IMR-90 (cell line): ENCODE measurements at regions not wholly inside any gene's neighbourhood (a gene's known extent, or its start where the extent isn't known, plus 50 kb on each side); places are given as distances from the start of the nearest gene placed in this dataset.

ENCODE experiments used
- ATAC-seq: fragments of 200-7000 bp; cut with Tn5 transposase; 2 replicates; pipeline ENCODE4 v1.9.1; 2020; ENCODE audit warnings: low read depth, mild to moderate bottlenecking, moderate library complexity
- BruUV-seq: library from RNA; stranded (reverse); fragments of 400-500 nt; replicated peaks from 2 replicates; lab custom pipeline; 2021; lab: Mats Ljungman, UMichigan
- CTCF ChIA-PET: fragments of 300-600 bp; formaldehyde crosslinking; extraction: SDS; loops from one replicate; lab custom pipeline; 2021; ENCODE audit warnings: antibody characterized with exemption; lab: Yijun Ruan, JAX
- POLR2A ChIA-PET: fragments of 300-600 bp; sonication (Branson Sonifier 250); formaldehyde crosslinking; loops from one replicate; lab custom pipeline; 2022; ENCODE audit warnings: antibody characterized with exemption; ENCODE audit not compliant: unreplicated experiment; lab: Charles Lee
- DNase-seq: peaks from one replicate; pipeline ENCODE4 v3.0.0; 2013
- H2AFZ ChIP-seq: replicated peaks from 2 replicates; pipeline ENCODE3; 2013; ENCODE audit warnings: low read length, mild to moderate bottlenecking; ENCODE audit not compliant: poor library complexity
- H2AK5ac ChIP-seq: 2 replicates; pipeline ENCODE4 v1.6.1; 2013; ENCODE audit warnings: low read depth, low read length, inconsistent platforms
- H2AK9ac ChIP-seq: replicated peaks from 2 replicates; pipeline ENCODE3; 2013; ENCODE audit warnings: mild to moderate bottlenecking, low read depth, low read length, moderate library complexity; ENCODE audit not compliant: poor library complexity
- H2BK120ac ChIP-seq: 2 replicates; pipeline ENCODE4 v1.6.1; 2013; ENCODE audit warnings: low read depth, low read length, inconsistent platforms
- H2BK15ac ChIP-seq: 3 replicates; pipeline ENCODE4 v1.6.1; 2013; ENCODE audit warnings: low read depth, low read length, inconsistent platforms
- H2BK20ac ChIP-seq: 2 replicates; pipeline ENCODE4 v1.6.1; 2013; ENCODE audit warnings: low read depth, mild to moderate bottlenecking, inconsistent platforms, low read length, moderate library complexity
- H2BK5ac ChIP-seq: 2 replicates; pipeline ENCODE4 v1.6.1; 2013; ENCODE audit warnings: mild to moderate bottlenecking, low read depth, low read length, inconsistent platforms; ENCODE audit not compliant: poor library complexity, severe bottlenecking
- H3K14ac ChIP-seq: replicated peaks from 2 replicates; pipeline ENCODE4 v1.6.1; 2013; ENCODE audit warnings: low read depth, low read length, inconsistent platforms
- H3K18ac ChIP-seq: 2 replicates; pipeline ENCODE4 v1.6.1; 2013; ENCODE audit warnings: low read depth, low read length, control low read depth
- H3K23ac ChIP-seq: 2 replicates; pipeline ENCODE4 v1.6.1; 2013; ENCODE audit warnings: low read depth, low read length, inconsistent platforms
- H3K27ac ChIP-seq: 2 replicates; pipeline ENCODE4 v1.5.1; 2013; ENCODE audit warnings: mild to moderate bottlenecking, control low read depth, low read length; ENCODE audit not compliant: insufficient read depth
- H3K27me3 ChIP-seq: 2 replicates; pipeline ENCODE4 v1.6.1; 2013; ENCODE audit warnings: low read length; ENCODE audit not compliant: control insufficient read depth, insufficient read depth
- H3K36me3 ChIP-seq: 2 replicates; pipeline ENCODE4 v1.6.1; 2013; ENCODE audit warnings: low read length, mixed read lengths; ENCODE audit not compliant: control insufficient read depth, insufficient read depth
- H3K4ac ChIP-seq: 2 replicates; pipeline ENCODE4 v1.6.1; 2013; ENCODE audit warnings: low read depth, low read length, inconsistent platforms
- H3K4me1 ChIP-seq: 2 replicates; pipeline ENCODE4 v1.6.1; 2013; ENCODE audit warnings: low read length, mixed read lengths; ENCODE audit not compliant: control insufficient read depth, insufficient read depth
- H3K4me2 ChIP-seq: 2 replicates; pipeline ENCODE4 v1.6.1; 2013; ENCODE audit warnings: low read depth, mild to moderate bottlenecking, control low read depth, low read length, moderate library complexity
- H3K4me3 ChIP-seq: 2 replicates; pipeline ENCODE4 v1.5.1; 2013; ENCODE audit warnings: low read depth, mild to moderate bottlenecking, control low read depth, low read length, moderate library complexity; ENCODE audit not compliant: insufficient read depth
- H3K56ac ChIP-seq: 2 replicates; pipeline ENCODE4 v1.6.1; 2013; ENCODE audit warnings: low read length, inconsistent platforms; ENCODE audit not compliant: insufficient read depth; ENCODE audit errors: extremely low read depth
- H3K79me1 ChIP-seq, 2 experiments: 2 replicates each; pipeline ENCODE4 v1.6.1; 2013; ENCODE audit warnings: low read length in 2 of 2, inconsistent platforms in 1 of 2, low read depth in 1 of 2
- H3K9ac ChIP-seq: 2 replicates; pipeline ENCODE4 v1.6.1; 2013; ENCODE audit warnings: low read depth, low read length, control low read depth
- H3K9me1 ChIP-seq: 2 replicates; pipeline ENCODE4 v1.6.1; 2013; ENCODE audit warnings: low read length, inconsistent platforms; ENCODE audit not compliant: insufficient read depth
- H3K9me3 ChIP-seq: 2 replicates; pipeline ENCODE4 v1.6.1; 2013; ENCODE audit warnings: low read length; ENCODE audit not compliant: control insufficient read depth, insufficient read depth
- H4K20me1 ChIP-seq: 2 replicates; pipeline ENCODE4 v1.6.1; 2013; ENCODE audit warnings: low read length, inconsistent platforms; ENCODE audit not compliant: insufficient read depth
- H4K5ac ChIP-seq: 2 replicates; pipeline ENCODE4 v1.6.1; 2013; ENCODE audit warnings: mild to moderate bottlenecking, low read depth, low read length, control low read depth
- H4K8ac ChIP-seq, 2 experiments: 2 replicates each; pipeline ENCODE4 v1.6.1; 2013; ENCODE audit warnings: low read depth in 2 of 2, low read length in 2 of 2, control low read depth in 1 of 2, inconsistent platforms in 1 of 2
- H4K91ac ChIP-seq: 2 replicates; pipeline ENCODE4 v1.6.1; 2013; ENCODE audit warnings: low read depth, low read length, inconsistent platforms; ENCODE audit not compliant: insufficient read depth
- BHLHE40 ChIP-seq: fragments of 150-350 bp; IDR thresholded peaks from 2 replicates; pipeline ENCODE4 v1.6.1; 2016; ENCODE audit warnings: mild to moderate bottlenecking, low read depth, low read length
- CEBPB ChIP-seq: IDR thresholded peaks from 2 replicates; pipeline ENCODE4 v1.6.1; 2012; ENCODE audit warnings: low read depth, low read length, improper control_type of control experiment
- CHD1 ChIP-seq: IDR thresholded peaks from 2 replicates; pipeline ENCODE4 v1.6.1; 2012; ENCODE audit warnings: low read depth, low read length, improper control_type of control experiment
- FOS ChIP-seq: fragments of 150-350 bp; IDR thresholded peaks from 2 replicates; pipeline ENCODE4 v1.6.1; 2016; ENCODE audit warnings: low read depth, low read length
- MAFK ChIP-seq: IDR thresholded peaks from 2 replicates; pipeline ENCODE4 v1.6.1; 2012; ENCODE audit warnings: low read depth, low read length, improper control_type of control experiment
- MAZ ChIP-seq: IDR thresholded peaks from 2 replicates; pipeline ENCODE4 v1.6.1; 2012; ENCODE audit warnings: low read depth, mild to moderate bottlenecking, low read length, improper control_type of control experiment, moderate library complexity, borderline replicate concordance
- MXI1 ChIP-seq: IDR thresholded peaks from 2 replicates; pipeline ENCODE4 v1.6.1; 2012; ENCODE audit warnings: low read depth, mild to moderate bottlenecking, low read length, moderate library complexity, borderline replicate concordance
- NFE2L2 ChIP-seq: fragments of 150-350 bp; IDR thresholded peaks from 2 replicates; pipeline ENCODE4 v1.6.1; 2016; ENCODE audit warnings: low read depth, mild to moderate bottlenecking, low read length
- POLR2A ChIP-seq: IDR thresholded peaks from 2 replicates; pipeline ENCODE4 v1.6.1; 2012; ENCODE audit warnings: mild to moderate bottlenecking, low read depth, low read length
- RAD21 ChIP-seq: IDR thresholded peaks from 2 replicates; pipeline ENCODE4 v1.6.1; 2012; ENCODE audit warnings: low read length, improper control_type of control experiment
- RCOR1 ChIP-seq: IDR thresholded peaks from 2 replicates; pipeline ENCODE4 v1.6.1; 2012; ENCODE audit warnings: mild to moderate bottlenecking, low read length, improper control_type of control experiment; ENCODE audit not compliant: insufficient replicate concordance
- RFX5 ChIP-seq: IDR thresholded peaks from 2 replicates; pipeline ENCODE4 v1.8.0; 2012; ENCODE audit warnings: low read depth, mild to moderate bottlenecking, low read length, moderate library complexity
- SMC3 ChIP-seq: fragments of 150-350 bp; IDR thresholded peaks from 2 replicates; pipeline ENCODE4 v1.6.1; 2016; ENCODE audit warnings: low read depth, mild to moderate bottlenecking, antibody characterized with exemption, low read length, moderate library complexity
- USF2 ChIP-seq: fragments of 150-350 bp; IDR thresholded peaks from 2 replicates; pipeline ENCODE4 v1.6.1; 2017; ENCODE audit warnings: mild to moderate bottlenecking, antibody characterized with exemption, low read length, low read depth
- WGBS, 2 experiments: methylation state at CpG; one replicate each; pipeline versions ENCODE4 v1.1.5 to v1.1.7; 2013; ENCODE audit warnings: missing lambda C conversion rate in 2 of 2; ENCODE audit not compliant: insufficient read length in 1 of 2; ENCODE audit errors: extremely low coverage in 2 of 2; 5-methylcytosine and 5-hydroxymethylcytosine counted together
- dilution Hi-C: fragments of 300-500 bp; cut with HindIII; formaldehyde crosslinking; loops from one replicate; pipeline ENCODE4 v1.14.3; 2018; ENCODE audit warnings: low sequenced_read_pairs; ENCODE audit not compliant: unreplicated experiment
- in situ Hi-C: fragments of 300-500 bp; cut with MboI; formaldehyde crosslinking; loops from 3 replicates; pipeline ENCODE4 v1.14.3; 2019; ENCODE audit warnings: low sequenced_read_pairs, inconsistent platforms, mixed read lengths
- intact Hi-C: fragments of 100-400 bp; cut with micrococcal nuclease; formaldehyde crosslinking; loops from 2 replicates; pipeline ENCODE4 v1.10.0; 2022
- TF ChIP-seq, protein P1 (sequence below): fragments of 150-350 bp; IDR thresholded peaks from 2 replicates; pipeline ENCODE4 v1.6.1; 2016; ENCODE audit warnings: low read depth, mild to moderate bottlenecking, low read length, moderate library complexity, borderline replicate concordance
- TF ChIP-seq, protein P2 (sequence below): conservative IDR thresholded peaks from 2 replicates; pipeline ENCODE4 v1.5.1; 2012; ENCODE audit warnings: mild to moderate bottlenecking, low read depth, low read length, improper control_type of control experiment

DNA sequence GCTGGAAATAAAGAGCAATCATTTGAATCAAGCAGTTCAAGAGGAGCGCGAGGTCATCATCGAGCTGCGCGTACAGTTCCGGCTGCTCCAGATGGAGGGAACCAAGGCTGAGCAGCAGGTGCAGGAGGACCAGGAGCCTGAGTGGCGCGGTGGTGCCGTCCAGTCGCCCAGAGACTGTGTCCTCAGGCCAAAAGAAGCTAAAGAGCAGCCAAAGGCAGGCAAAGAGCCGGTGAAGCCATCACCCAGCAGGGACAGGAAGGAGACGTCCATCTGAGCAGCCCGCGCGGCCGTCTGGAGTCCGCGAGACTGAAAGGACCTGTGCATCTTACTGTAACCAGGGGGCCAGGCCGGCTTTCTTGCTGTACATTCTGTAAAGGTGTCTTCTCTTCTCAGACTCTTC is 277.2 kb upstream of the TTC14 start:
- POLR2A ChIA-PET, result no interaction called here
- in situ Hi-C loops, result no loop called here
- WGBS, 2 experiments, result 93% methylated on average over 6 of the region's 19 CpGs; no CpG with 5 or more reads in 1 of the 2 experiments

More for the DNA sequence above, 277.2 kb upstream of the TTC14 start:
- H3K27me3 ChIP-seq, result no peaks in the 10 kb centered on the region
- H3K4ac ChIP-seq, result no peak overlapping the region
- H3K79me1 ChIP-seq, result no peaks in the 10 kb centered on the region
- no peaks in the 10 kb centered on the region for H4K20me1 ChIP-seq
- H4K5ac ChIP-seq, result no peak overlapping the region
- H2BK15ac ChIP-seq, result no peak overlapping the region
- intact Hi-C loops (no loop called here), dilution Hi-C loops (no loop called here)
- no peak overlapping the region for H3K14ac ChIP-seq
- no peak overlapping the region for H3K23ac ChIP-seq
- no peak overlapping the region for H2AK5ac ChIP-seq
- no peak overlapping the region for H2BK120ac ChIP-seq
- no peak overlapping the region for H2BK5ac ChIP-seq
- H3K9ac ChIP-seq, result no peak overlapping the region
- H3K18ac ChIP-seq, result no peak overlapping the region
- TF ChIP-seq RAD21 (no peak), RFX5 (no peak), CEBPB (no peak), SMC3 (no peak), MAFK (no peak), FOS (no peak), POLR2A (no peak), BHLHE40 (no peak), MXI1 (no peak), MAZ (no peak), USF2 (no peak), RCOR1 (no peak), NFE2L2 (no peak), CHD1 (no peak)
- TF ChIP-seq, protein P1, sequence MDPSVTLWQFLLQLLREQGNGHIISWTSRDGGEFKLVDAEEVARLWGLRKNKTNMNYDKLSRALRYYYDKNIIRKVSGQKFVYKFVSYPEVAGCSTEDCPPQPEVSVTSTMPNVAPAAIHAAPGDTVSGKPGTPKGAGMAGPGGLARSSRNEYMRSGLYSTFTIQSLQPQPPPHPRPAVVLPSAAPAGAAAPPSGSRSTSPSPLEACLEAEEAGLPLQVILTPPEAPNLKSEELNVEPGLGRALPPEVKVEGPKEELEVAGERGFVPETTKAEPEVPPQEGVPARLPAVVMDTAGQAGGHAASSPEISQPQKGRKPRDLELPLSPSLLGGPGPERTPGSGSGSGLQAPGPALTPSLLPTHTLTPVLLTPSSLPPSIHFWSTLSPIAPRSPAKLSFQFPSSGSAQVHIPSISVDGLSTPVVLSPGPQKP, result no peak
- TF ChIP-seq, protein P2, sequence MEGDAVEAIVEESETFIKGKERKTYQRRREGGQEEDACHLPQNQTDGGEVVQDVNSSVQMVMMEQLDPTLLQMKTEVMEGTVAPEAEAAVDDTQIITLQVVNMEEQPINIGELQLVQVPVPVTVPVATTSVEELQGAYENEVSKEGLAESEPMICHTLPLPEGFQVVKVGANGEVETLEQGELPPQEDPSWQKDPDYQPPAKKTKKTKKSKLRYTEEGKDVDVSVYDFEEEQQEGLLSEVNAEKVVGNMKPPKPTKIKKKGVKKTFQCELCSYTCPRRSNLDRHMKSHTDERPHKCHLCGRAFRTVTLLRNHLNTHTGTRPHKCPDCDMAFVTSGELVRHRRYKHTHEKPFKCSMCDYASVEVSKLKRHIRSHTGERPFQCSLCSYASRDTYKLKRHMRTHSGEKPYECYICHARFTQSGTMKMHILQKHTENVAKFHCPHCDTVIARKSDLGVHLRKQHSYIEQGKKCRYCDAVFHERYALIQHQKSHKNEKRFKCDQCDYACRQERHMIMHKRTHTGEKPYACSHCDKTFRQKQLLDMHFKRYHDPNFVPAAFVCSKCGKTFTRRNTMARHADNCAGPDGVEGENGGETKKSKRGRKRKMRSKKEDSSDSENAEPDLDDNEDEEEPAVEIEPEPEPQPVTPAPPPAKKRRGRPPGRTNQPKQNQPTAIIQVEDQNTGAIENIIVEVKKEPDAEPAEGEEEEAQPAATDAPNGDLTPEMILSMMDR, result no peak
- no peak overlapping the region for H2AK9ac ChIP-seq
- H3K56ac ChIP-seq, result no peak overlapping the region
- H2BK20ac ChIP-seq, result no peak overlapping the region
- H4K8ac ChIP-seq, result no peak overlapping the region
- H3K9me3 ChIP-seq, result no peaks in the 10 kb centered on the region
- no peak for ATAC-seq
- CTCF ChIA-PET, result no interaction called here
- H2AFZ ChIP-seq, result peak overlapping the region; percentile 21
- no peak overlapping the region for H3K27ac ChIP-seq
- DNase-seq, result no peak
- no peak overlapping the region for H4K91ac ChIP-seq
- no peaks in the 10 kb centered on the region for H3K9me1 ChIP-seq
- H3K4me1 ChIP-seq, result no peaks in the 10 kb centered on the region
- no peak overlapping the region for H3K4me2 ChIP-seq
- no peak overlapping the region for H3K4me3 ChIP-seq
- no peaks in the 10 kb centered on the region for H3K36me3 ChIP-seq
- no TSS peak for BruUV-seq
